Lung (tissue), 11 donors: ENCODE measurements at regions not wholly inside any gene's neighbourhood (a gene's known extent, or its start where the extent isn't known, plus 50 kb on each side); places are given as distances from the start of the nearest gene placed in this dataset.

Experiments used
- ATAC-seq: fragments of 200-7000 bp; cut with Tn5 transposase; one replicate; pipeline ENCODE4 v1.9.1; 2020; ENCODE audit warnings: moderate number of reproducible peaks; ENCODE audit not compliant: insufficient read depth, low FRiP score
- DNase-seq, 3 donors: peaks; one replicate each; pipeline ENCODE4 v3.0.0-alpha.2; 2013 to 2017
- H3K27ac ChIP-seq, 2 donors: one replicate each; pipeline ENCODE4 v1.5.1; 2013; ENCODE audit warnings: mild to moderate bottlenecking in 2 of 2, moderate library complexity in 2 of 2, control low read depth in 1 of 2, inconsistent platforms in 1 of 2, low read depth in 1 of 2, low read length in 1 of 2
- H3K27me3 ChIP-seq, 3 donors: one replicate each; pipeline ENCODE4 v1.5.1; 2013; ENCODE audit warnings: low read length in 2 of 3; ENCODE audit not compliant: control insufficient read depth in 3 of 3, insufficient read depth in 3 of 3
- H3K36me3 ChIP-seq, 4 donors: one replicate each; pipeline ENCODE4 v1.5.1; 2013; ENCODE audit warnings: low read length in 4 of 4, mild to moderate bottlenecking in 1 of 4, moderate library complexity in 1 of 4; ENCODE audit not compliant: control insufficient read depth in 4 of 4, insufficient read depth in 4 of 4
- H3K4me1 ChIP-seq, 5 donors: one replicate each; pipeline ENCODE4 v1.5.1; 2013; ENCODE audit warnings: low read length in 5 of 5, mild to moderate bottlenecking in 2 of 5, moderate library complexity in 1 of 5; ENCODE audit not compliant: control insufficient read depth in 5 of 5, insufficient read depth in 5 of 5
- H3K4me3 ChIP-seq: one replicate; pipeline ENCODE4 v1.5.1; 2013; ENCODE audit warnings: mild to moderate bottlenecking, control low read depth, moderate library complexity
- H3K9ac ChIP-seq, 2 donors: one replicate each; pipeline ENCODE4 v1.5.1; 2013; ENCODE audit warnings: low read length in 2 of 2, control low read depth in 1 of 2; ENCODE audit not compliant: insufficient read depth in 1 of 2
- H3K9me3 ChIP-seq, 4 donors: one replicate each; pipeline ENCODE4 v1.5.1; 2013; ENCODE audit warnings: low read length in 3 of 4, mild to moderate bottlenecking in 1 of 4, moderate library complexity in 1 of 4; ENCODE audit not compliant: control insufficient read depth in 4 of 4, insufficient read depth in 3 of 4
- WGBS, 2 donors: extraction: QIAGEN DNeasy Blood & Tissue Kit; methylation state at CpG; one replicate each; pipeline ENCODE4 v1.1.7; 2013; 5-methylcytosine and 5-hydroxymethylcytosine counted together
- TF ChIP-seq, protein P1 (sequence below): IDR thresholded peaks from 2 replicates; pipeline ENCODE4 v1.5.1; 2012; ENCODE audit warnings: mild to moderate bottlenecking; ENCODE audit errors: control extremely low read depth, extremely low read depth
- donor health status: control.
- donor health status: control.
- donor health status: Bipolar disorder and iron deficiency.
- donor health status: healthy.
- donor health status: DM: yes; HTN: yes; CAD: no.

DNA sequence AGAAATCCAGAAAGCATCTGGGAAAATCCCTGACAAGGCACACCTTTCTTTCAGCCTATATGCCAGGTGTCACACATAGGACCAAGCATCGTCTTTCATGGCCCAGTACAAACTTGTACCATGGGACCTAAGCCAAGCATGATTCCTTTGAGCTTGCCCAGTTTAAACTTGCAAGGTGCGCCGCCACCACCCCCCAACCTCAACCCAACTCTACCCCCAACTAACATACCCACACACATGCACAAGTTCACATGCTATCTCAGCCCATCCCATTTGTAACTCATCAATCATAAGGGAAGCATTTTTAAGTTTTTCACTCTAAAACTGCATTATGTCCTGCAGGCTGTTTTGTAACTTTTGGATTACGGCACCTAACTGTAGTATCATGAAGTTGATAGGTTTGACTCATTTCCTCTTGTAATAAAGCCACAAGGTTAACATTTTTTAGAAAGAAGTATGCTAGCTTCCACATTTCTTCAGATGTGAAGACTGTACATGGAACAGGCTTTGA lies 145.9 kb upstream of the FST start:
- ATAC-seq, result no peak

DNA sequence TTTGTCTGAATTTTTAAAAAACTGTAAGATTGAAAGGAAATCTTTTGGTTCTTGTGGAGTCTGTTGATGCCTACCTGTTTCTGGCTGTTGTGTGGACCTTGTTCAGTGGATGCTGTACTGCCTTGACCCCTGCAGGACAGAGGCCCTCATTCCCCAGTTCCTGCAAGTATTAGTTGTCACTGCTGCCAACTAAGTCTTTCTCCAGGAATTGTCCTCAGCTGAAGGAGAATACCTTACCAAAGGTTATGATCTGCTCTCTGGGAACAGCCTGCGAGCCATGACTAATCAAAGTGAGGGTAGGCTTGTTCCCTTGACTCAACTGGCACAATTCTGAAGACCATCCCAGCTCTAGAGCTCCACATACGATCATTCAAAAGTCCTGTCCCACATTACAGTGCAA lies 145.3 kb upstream of the FST start:
- no peak overlapping the region for H3K27ac ChIP-seq
- no peak for DNase-seq

More for the DNA sequence above, 145.9 kb upstream of the FST start:
- WGBS, 2 donors, result 83 to 84% methylated on average over 4 of the region's 4 CpGs
- no peak for DNase-seq
- Histone ChIP-seq H3K4me3 (no peak overlapping the region), H3K9me3 (no peaks in the 10 kb centered on the region), H3K36me3 (no peaks in the 10 kb centered on the region), H3K27me3 (no peaks in the 10 kb centered on the region), H3K4me1 (no peaks in the 10 kb centered on the region), H3K9ac (no peak overlapping the region), H3K27ac (no peak overlapping the region)
- TF ChIP-seq, protein P1, sequence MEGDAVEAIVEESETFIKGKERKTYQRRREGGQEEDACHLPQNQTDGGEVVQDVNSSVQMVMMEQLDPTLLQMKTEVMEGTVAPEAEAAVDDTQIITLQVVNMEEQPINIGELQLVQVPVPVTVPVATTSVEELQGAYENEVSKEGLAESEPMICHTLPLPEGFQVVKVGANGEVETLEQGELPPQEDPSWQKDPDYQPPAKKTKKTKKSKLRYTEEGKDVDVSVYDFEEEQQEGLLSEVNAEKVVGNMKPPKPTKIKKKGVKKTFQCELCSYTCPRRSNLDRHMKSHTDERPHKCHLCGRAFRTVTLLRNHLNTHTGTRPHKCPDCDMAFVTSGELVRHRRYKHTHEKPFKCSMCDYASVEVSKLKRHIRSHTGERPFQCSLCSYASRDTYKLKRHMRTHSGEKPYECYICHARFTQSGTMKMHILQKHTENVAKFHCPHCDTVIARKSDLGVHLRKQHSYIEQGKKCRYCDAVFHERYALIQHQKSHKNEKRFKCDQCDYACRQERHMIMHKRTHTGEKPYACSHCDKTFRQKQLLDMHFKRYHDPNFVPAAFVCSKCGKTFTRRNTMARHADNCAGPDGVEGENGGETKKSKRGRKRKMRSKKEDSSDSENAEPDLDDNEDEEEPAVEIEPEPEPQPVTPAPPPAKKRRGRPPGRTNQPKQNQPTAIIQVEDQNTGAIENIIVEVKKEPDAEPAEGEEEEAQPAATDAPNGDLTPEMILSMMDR, result no peak

DNA sequence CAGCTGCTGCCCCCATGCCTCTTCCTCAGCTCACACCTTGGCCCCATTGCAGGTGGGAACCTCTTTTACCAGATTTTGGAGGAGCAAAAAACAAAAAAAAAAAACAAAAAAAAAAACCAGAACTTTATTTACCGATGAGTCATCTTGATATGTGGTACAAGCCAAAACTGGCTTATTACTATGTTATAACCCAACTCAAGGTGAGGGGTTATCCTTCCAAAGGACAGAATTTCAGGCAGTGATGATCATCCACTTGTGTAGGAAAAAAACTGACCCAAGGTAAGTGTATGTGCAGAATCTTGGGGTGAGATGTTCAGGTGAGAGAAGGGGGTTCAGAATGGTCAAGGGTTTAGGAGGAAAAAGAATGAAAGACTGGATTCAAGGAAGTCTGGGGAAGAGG lies 142.6 kb upstream of the FST start:
- Histone ChIP-seq H3K27ac (no peak overlapping the region), H3K4me1 (no peaks in the 10 kb centered on the region), H3K9ac (no peak overlapping the region), H3K27me3 (no peaks in the 10 kb centered on the region), H3K4me3 (no peak overlapping the region), H3K36me3 (no peaks in the 10 kb centered on the region), H3K9me3 (no peaks in the 10 kb centered on the region)
- DNase-seq (no peak), ATAC-seq (no peak)
- 92 to 100% methylated on average over 1 of the region's 1 CpG for WGBS, 2 donors
- TF ChIP-seq, protein P1, result no peak

More for the DNA sequence above, 145.3 kb upstream of the FST start:
- H3K9ac ChIP-seq, result no peak overlapping the region
- no peaks in the 10 kb centered on the region for H3K9me3 ChIP-seq
- H3K4me1 ChIP-seq, result no peaks in the 10 kb centered on the region
- no peak for ATAC-seq
- TF ChIP-seq, protein P1, result no peak
- H3K36me3 ChIP-seq, result no peaks in the 10 kb centered on the region
- H3K27me3 ChIP-seq, result no peaks in the 10 kb centered on the region
- no peak overlapping the region for H3K4me3 ChIP-seq
- 88 to 90% methylated on average over 2 of the region's 2 CpGs for WGBS, 2 donors

DNA sequence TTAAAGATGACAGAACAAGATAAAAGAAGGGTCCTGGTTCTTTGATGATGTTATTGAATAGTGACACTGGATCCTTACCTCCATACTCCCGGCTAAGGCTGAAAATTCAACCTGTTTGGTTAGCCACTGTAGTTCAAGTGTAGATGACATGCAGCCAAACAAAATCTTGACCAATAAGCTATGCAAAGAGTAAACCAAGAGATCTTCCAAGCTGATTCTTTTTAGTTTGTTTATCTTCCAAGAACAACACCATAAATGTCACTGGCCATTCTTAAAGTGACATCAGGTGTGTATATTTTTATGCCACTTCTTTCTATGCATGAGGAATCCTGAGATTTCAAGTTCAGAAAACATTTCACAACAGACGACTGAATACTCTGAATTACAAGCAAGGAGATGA lies 141.5 kb upstream of the FST start:
- ATAC-seq, result no peak
- Histone ChIP-seq H3K27ac (no peak overlapping the region), H3K4me1 (no peaks in the 10 kb centered on the region), H3K4me3 (no peak overlapping the region), H3K9me3 (peaks cover 0 to 4% (median 2%) of the 10 kb centered on the region in 4 donors), H3K27me3 (no peaks in the 10 kb centered on the region), H3K9ac (no peak overlapping the region), H3K36me3 (no peaks in the 10 kb centered on the region)
- no peak for DNase-seq
- TF ChIP-seq, protein P1, result no peak
- WGBS, 2 donors, result 73 to 85% methylated on average over 2 of the region's 2 CpGs
